GM20431 (cell line): ENCODE measurements at regions not wholly inside any gene's neighbourhood (a gene's known extent, or its start where the extent isn't known, plus 50 kb on each side); places are given as distances from the start of the nearest gene placed in this dataset.
"Not testable (repeated sequence)": the region's sequence is repeated elsewhere in the genome, so short reads cannot be mapped to it uniquely, and the experiment has no call there.

Experiments
- in situ Hi-C: fragments of 300-500 bp; cut with MseI, MboI; formaldehyde crosslinking; loops from one replicate; pipeline ENCODE4 v1.15.0; 2020; ENCODE audit warnings: low sequenced_read_pairs; ENCODE audit not compliant: unreplicated experiment

- in situ Hi-C loops, result no loop called here
Observed at GRCh38 chr6:885051-885590, 192.2 kb upstream of the EXOC2 start.

GRCh38 chr6:884570-884969 is 191.6 kb upstream of the EXOC2 start:
- in situ Hi-C loops, result no loop called here

- in situ Hi-C loops, result no loop called here
Observed at GRCh38 chr6:882084-882598, 189.2 kb upstream of the EXOC2 start.

GRCh38 chr6:878179-878578 is 185.2 kb upstream of the EXOC2 start:
- in situ Hi-C loops, result no loop called here

GRCh38 chr6:875012-875411 is 182.1 kb upstream of the EXOC2 start:
- in situ Hi-C loops, result no loop called here

DNA sequence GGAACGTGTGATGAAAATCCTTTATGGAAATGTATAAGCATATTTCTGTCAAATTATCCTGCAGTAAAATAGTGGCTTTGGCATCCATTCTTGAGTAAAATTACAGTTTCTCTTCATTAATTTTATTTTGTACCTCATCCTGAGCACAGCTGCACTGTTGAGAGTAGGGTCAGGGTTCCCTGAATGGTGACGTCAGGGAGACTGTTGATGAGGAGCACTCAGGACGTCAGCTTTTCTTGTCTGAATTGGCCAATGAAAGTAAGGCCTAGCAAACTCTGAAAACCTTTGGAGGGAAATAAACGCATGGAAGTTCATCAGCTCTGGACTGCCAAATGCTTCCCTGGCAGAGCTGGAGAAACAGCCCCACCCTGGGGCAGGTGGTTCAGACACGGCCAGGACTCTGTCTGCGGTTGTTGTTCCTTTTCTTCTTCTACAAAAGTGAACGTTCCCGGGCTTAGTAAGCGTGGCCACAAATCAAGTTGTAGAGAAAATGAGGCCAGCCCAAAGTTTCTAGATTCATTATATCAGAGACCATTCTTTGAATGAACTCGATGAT is 179.7 kb upstream of the EXOC2 start:
- in situ Hi-C loops, result no loop called here

GRCh38 chr6:871503-871902 is 178.6 kb upstream of the EXOC2 start:
- in situ Hi-C loops, result no loop called here

- in situ Hi-C loops, result no loop called here
Observed at GRCh38 chr6:870096-870495, 177.2 kb upstream of the EXOC2 start.

GRCh38 chr6:868201-868600 is 175.3 kb upstream of the EXOC2 start:
- in situ Hi-C loops, result no loop called here

GRCh38 chr6:867378-867777 is 174.4 kb upstream of the EXOC2 start:
- in situ Hi-C loops, result no loop called here

GRCh38 chr6:866316-866715 is 173.4 kb upstream of the EXOC2 start:
- in situ Hi-C loops, result no loop called here

DNA sequence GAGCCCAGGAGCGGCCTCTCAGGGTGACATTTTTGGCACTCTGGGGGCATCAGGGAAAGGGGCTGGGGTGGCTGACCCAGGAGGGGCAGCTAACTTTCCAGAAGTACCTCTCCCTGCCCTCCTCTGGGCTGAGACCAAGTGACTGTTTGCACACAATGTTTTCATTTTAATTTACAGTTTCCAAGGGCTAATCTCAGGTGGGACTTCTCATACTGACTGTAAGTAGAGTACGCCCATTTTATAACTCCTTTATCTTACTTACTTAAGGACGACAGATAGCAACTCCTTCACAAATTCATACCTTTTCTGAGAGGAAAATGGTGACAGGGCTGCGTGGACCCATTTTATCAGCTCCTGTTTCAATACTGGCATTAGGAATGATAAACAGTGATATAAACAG is 172.9 kb upstream of the EXOC2 start:
- in situ Hi-C loops, result no loop called here

DNA sequence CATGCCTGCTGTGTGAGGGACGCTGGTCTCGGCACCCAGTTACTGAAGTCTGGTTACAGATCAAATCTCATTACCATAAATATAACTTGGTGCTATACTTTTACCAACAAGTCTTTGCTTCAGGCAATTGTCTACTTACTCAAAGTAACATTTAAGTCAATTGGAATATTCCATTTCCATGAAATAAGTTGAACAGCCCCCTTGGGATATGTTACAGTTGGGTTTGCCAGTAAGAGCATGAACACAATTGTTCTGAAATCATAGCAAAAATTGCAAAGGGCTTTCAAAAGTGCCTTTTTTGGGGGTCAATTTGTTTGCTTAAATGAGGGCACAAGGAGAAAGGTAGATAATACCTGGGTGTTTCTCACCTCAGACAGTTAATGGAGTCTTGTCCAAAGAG is 170.9 kb upstream of the EXOC2 start:
- in situ Hi-C loops, result no loop called here

DNA sequence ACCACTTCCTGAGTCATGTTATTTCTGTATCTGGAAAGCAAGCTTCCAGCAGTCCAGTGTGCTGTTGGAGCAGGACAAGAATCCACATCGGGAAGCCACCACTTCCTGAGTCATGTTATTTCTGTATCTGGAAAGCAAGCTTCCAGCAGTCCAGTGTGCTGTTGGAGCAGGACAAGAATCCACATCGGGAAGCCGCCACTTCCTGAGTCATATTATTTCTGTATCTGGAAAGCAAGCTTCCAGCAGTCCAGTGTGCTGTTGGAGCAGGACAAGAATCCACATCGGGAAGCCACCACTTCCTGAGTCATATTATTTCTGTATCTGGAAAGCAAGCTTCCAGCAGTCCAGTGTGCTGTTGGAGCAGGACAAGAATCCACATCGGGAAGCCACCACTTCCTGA is 170.2 kb upstream of the EXOC2 start:
- in situ Hi-C loops, result not testable (repeated sequence)

- in situ Hi-C loops, result no loop called here
Observed at GRCh38 chr6:859936-860335, 167.0 kb upstream of the EXOC2 start.

- in situ Hi-C loops, result no loop called here
Observed at GRCh38 chr6:854406-855118, 161.6 kb upstream of the EXOC2 start.

DNA sequence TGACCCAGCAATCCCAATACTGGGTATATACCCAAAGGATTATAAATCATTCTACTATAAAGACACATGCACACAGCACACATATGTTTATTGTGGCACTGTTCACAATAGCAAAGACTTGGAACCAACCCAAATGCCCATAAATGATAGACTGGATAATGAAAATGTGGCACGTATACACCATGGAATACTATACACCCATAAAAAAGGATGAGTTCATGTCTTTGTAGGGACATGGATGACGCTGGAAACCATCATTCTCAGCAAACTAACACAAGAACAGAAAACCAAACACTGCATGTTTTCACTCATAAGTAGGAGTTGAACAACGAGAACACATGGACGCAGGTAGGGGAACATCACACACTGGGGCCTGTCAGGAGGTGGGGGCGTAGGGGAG is 159.3 kb upstream of the EXOC2 start:
- in situ Hi-C loops, result not testable (repeated sequence)

GRCh38 chr6:849075-849506 is 156.2 kb upstream of the EXOC2 start:
- in situ Hi-C loops, result no loop called here

DNA sequence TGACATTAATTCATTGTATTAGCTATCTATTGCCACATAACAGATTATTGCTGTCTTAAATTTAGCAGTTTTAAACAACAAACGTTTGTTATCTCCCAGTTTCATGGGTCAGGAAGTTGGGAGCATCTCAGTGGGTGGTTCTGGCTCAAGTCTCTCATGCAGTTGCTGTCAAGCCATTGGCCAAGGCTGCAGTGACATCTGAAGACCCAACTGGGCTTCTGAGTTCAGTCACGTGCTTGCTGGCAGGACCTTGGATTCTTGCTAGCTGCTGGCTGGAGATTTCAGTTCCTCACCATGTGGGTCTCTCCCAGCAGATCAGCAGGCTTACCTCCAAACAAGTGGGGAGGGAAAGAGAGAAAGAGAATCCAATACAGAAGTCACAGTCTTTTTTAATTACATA is 152.6 kb upstream of the EXOC2 start:
- in situ Hi-C loops, result no loop called here

- in situ Hi-C loops, result no loop called here
Observed at GRCh38 chr6:845101-845500, 152.2 kb upstream of the EXOC2 start.

DNA sequence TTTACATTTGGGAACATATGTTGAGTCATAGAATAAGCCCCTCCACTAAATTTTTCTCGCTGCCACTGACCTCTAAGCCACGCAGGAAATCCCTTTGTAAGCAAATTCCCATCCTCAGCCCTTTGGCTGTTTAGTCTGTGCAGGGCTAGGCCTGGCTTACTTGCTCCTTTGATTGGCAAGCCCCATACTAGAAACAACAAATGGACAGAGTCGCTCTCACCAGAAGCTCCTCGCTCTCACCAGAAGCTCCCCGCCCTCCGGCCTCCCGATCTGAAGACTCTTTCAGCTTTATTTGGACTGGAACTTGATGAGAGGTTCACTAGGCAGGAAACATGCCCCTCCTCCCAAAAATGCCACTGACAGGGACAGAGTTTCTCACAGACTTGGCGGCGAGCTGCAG is 149.2 kb upstream of the EXOC2 start:
- in situ Hi-C loops, result no loop called here

- in situ Hi-C loops, result no loop called here
Observed at GRCh38 chr6:841569-841968, 148.6 kb upstream of the EXOC2 start.
